Neuron (in vitro differentiated cells): ENCODE measurements at regions not wholly inside any gene's neighbourhood (a gene's known extent, or its start where the extent isn't known, plus 50 kb on each side); places are given as distances from the start of the nearest gene placed in this dataset.

Experiments
- H2AFZ ChIP-seq: one replicate; pipeline ENCODE4 v1.6.1; 2013; ENCODE audit warnings: low read depth, mild to moderate bottlenecking, inconsistent platforms, low read length, moderate library complexity
- H3K27me3 ChIP-seq: one replicate; pipeline ENCODE4 v1.6.1; 2013; ENCODE audit warnings: low read length; ENCODE audit not compliant: insufficient read depth
- H3K36me3 ChIP-seq: one replicate; pipeline ENCODE4 v1.6.1; 2013; ENCODE audit warnings: low read length; ENCODE audit not compliant: insufficient read depth
- H3K4me1 ChIP-seq: one replicate; pipeline ENCODE4 v1.6.1; 2013; ENCODE audit warnings: low read length; ENCODE audit not compliant: insufficient read depth
- H3K4me3 ChIP-seq: 2 replicates; pipeline ENCODE4 v1.5.1; 2013; ENCODE audit warnings: mild to moderate bottlenecking, low read length, moderate library complexity
- H3K9me3 ChIP-seq: one replicate; pipeline ENCODE4 v1.6.1; 2013; ENCODE audit warnings: low read length

GRCh38 chr5:3925022-3925421, 329.4 kb downstream of the IRX1 start:
- H3K9me3 ChIP-seq: no peaks in the 10 kb centered on the region
- peaks cover 13% of the 10 kb centered on the region for H3K4me1 ChIP-seq
- no peaks in the 10 kb centered on the region for H3K36me3 ChIP-seq
- no peak overlapping the region for H3K4me3 ChIP-seq
- no peak overlapping the region for H2AFZ ChIP-seq
- no peaks in the 10 kb centered on the region for H3K27me3 ChIP-seq

- Histone ChIP-seq H2AFZ (no peak overlapping the region), H3K27me3 (no peaks in the 10 kb centered on the region), H3K36me3 (no peaks in the 10 kb centered on the region), H3K4me1 (peaks cover 13% of the 10 kb centered on the region), H3K9me3 (no peaks in the 10 kb centered on the region), H3K4me3 (no peak overlapping the region)
Measured at GRCh38 chr5:3925935-3926334, 330.3 kb downstream of the IRX1 start.

GRCh38 chr5:3929799-3930198, 334.2 kb downstream of the IRX1 start:
- no peaks in the 10 kb centered on the region for H3K27me3 ChIP-seq
- H3K36me3 ChIP-seq: no peaks in the 10 kb centered on the region
- no peak overlapping the region for H2AFZ ChIP-seq
- H3K4me1 ChIP-seq: peaks cover 19% of the 10 kb centered on the region
- H3K9me3 ChIP-seq: no peaks in the 10 kb centered on the region
- H3K4me3 ChIP-seq: no peak overlapping the region

GRCh38 chr5:3931976-3932375, 336.3 kb downstream of the IRX1 start:
- peaks cover 9% of the 10 kb centered on the region for H3K4me1 ChIP-seq
- no peaks in the 10 kb centered on the region for H3K27me3 ChIP-seq
- no peaks in the 10 kb centered on the region for H3K36me3 ChIP-seq
- H3K9me3 ChIP-seq: no peaks in the 10 kb centered on the region
- no peak overlapping the region for H3K4me3 ChIP-seq
- no peak overlapping the region for H2AFZ ChIP-seq

- Histone ChIP-seq H3K9me3 (no peaks in the 10 kb centered on the region), H3K27me3 (no peaks in the 10 kb centered on the region), H3K36me3 (no peaks in the 10 kb centered on the region), H3K4me3 (no peak overlapping the region), H2AFZ (no peak overlapping the region), H3K4me1 (peaks cover 9% of the 10 kb centered on the region)
Measured at GRCh38 chr5:3933536-3933935, 337.9 kb downstream of the IRX1 start.

- Histone ChIP-seq H3K36me3 (no peaks in the 10 kb centered on the region), H3K4me1 (peaks cover 9% of the 10 kb centered on the region), H2AFZ (no peak overlapping the region), H3K4me3 (no peak overlapping the region), H3K27me3 (no peaks in the 10 kb centered on the region), H3K9me3 (no peaks in the 10 kb centered on the region)
Measured at GRCh38 chr5:3933966-3934365, 338.3 kb downstream of the IRX1 start.

GRCh38 chr5:3943859-3944258, 348.2 kb downstream of the IRX1 start:
- Histone ChIP-seq H3K36me3 (no peaks in the 10 kb centered on the region), H2AFZ (no peak overlapping the region), H3K4me1 (peaks cover 4% of the 10 kb centered on the region), H3K27me3 (no peaks in the 10 kb centered on the region), H3K9me3 (no peaks in the 10 kb centered on the region), H3K4me3 (no peak overlapping the region)

- no peaks in the 10 kb centered on the region for H3K9me3 ChIP-seq
- H3K4me1 ChIP-seq: peaks cover 4% of the 10 kb centered on the region
- H2AFZ ChIP-seq: no peak overlapping the region
- no peaks in the 10 kb centered on the region for H3K27me3 ChIP-seq
- H3K4me3 ChIP-seq: no peak overlapping the region
- H3K36me3 ChIP-seq: no peaks in the 10 kb centered on the region
Measured at GRCh38 chr5:3944930-3945329, 349.3 kb downstream of the IRX1 start.

GRCh38 chr5:3948838-3949237, 353.2 kb downstream of the IRX1 start:
- Histone ChIP-seq H3K9me3 (no peaks in the 10 kb centered on the region), H3K27me3 (no peaks in the 10 kb centered on the region), H3K36me3 (no peaks in the 10 kb centered on the region), H3K4me1 (peaks cover 4% of the 10 kb centered on the region), H3K4me3 (no peak overlapping the region), H2AFZ (no peak overlapping the region)

GRCh38 chr5:3954199-3954598, 358.6 kb downstream of the IRX1 start:
- no peaks in the 10 kb centered on the region for H3K4me1 ChIP-seq

GRCh38 chr5:3954633-3955032, 359.0 kb downstream of the IRX1 start:
- Histone ChIP-seq H3K27me3 (no peaks in the 10 kb centered on the region), H2AFZ (no peak overlapping the region), H3K4me3 (no peak overlapping the region), H3K9me3 (peaks cover 2% of the 10 kb centered on the region), H3K4me1 (no peaks in the 10 kb centered on the region), H3K36me3 (no peaks in the 10 kb centered on the region)

More at GRCh38 chr5:3954199-3954598, 358.6 kb downstream of the IRX1 start:
- Histone ChIP-seq H3K36me3 (no peaks in the 10 kb centered on the region), H3K4me3 (no peak overlapping the region), H3K27me3 (no peaks in the 10 kb centered on the region), H3K9me3 (peaks cover 2% of the 10 kb centered on the region), H2AFZ (no peak overlapping the region)

GRCh38 chr5:3957658-3958057, 362.0 kb downstream of the IRX1 start:
- Histone ChIP-seq H3K4me1 (peaks cover 5% of the 10 kb centered on the region), H2AFZ (no peak overlapping the region), H3K36me3 (no peaks in the 10 kb centered on the region), H3K4me3 (no peak overlapping the region), H3K9me3 (peaks cover 2% of the 10 kb centered on the region), H3K27me3 (no peaks in the 10 kb centered on the region)

GRCh38 chr5:3958389-3958788, 362.8 kb downstream of the IRX1 start:
- no peaks in the 10 kb centered on the region for H3K27me3 ChIP-seq
- no peak overlapping the region for H2AFZ ChIP-seq
- H3K9me3 ChIP-seq: peaks cover 2% of the 10 kb centered on the region
- no peaks in the 10 kb centered on the region for H3K36me3 ChIP-seq
- H3K4me3 ChIP-seq: no peak overlapping the region
- H3K4me1 ChIP-seq: peaks cover 5% of the 10 kb centered on the region

GRCh38 chr5:3962113-3962512, 366.5 kb downstream of the IRX1 start:
- no peaks in the 10 kb centered on the region for H3K36me3 ChIP-seq
- H2AFZ ChIP-seq: no peak overlapping the region
- no peaks in the 10 kb centered on the region for H3K9me3 ChIP-seq
- H3K27me3 ChIP-seq: no peaks in the 10 kb centered on the region
- H3K4me3 ChIP-seq: no peak overlapping the region
- peaks cover 5% of the 10 kb centered on the region for H3K4me1 ChIP-seq
